T-cell (primary cell): ENCODE measurements at regions not wholly inside any gene's neighbourhood (a gene's known extent, or its start where the extent isn't known, plus 50 kb on each side); places are given as distances from the start of the nearest gene placed in this dataset.

Source experiments
- ATAC-seq, 4 experiments: fragments of 200-7000 bp in 3 of 4; fragments of 150-1000 bp in 1 of 4; cut with Tn5 transposase; replicated peaks in 1 of 4; 1 replicate in 3 of 4; 2 replicates in 1 of 4; pipeline ENCODE4 v1.10.0; 2021; ENCODE audit warnings: moderate library complexity in 3 of 4, mild to moderate bottlenecking in 2 of 4, moderate number of reproducible peaks in 1 of 4
- CTCF ChIA-PET, 2 donors: fragments of 300-600 bp; sonication (Branson Sonifier 250); formaldehyde crosslinking; loops; one replicate each; lab custom pipeline; 2022; ENCODE audit warnings: antibody characterized with exemption in 2 of 2; lab: Charles Lee
- POLR2A ChIA-PET, 2 donors: fragments of 300-600 bp; sonication (Branson Sonifier 250); formaldehyde crosslinking; loops; one replicate each; lab custom pipeline; 2022; ENCODE audit warnings: antibody characterized with exemption in 2 of 2; lab: Charles Lee
- DNase-seq, 35 experiments: peaks; one replicate each; pipeline versions ENCODE4 v3.0.0 to v3.0.0-alpha.2; 2013 to 2023
- H3K27ac ChIP-seq: one replicate; pipeline ENCODE4 v1.5.1; 2013; ENCODE audit warnings: low read length
- H3K27me3 ChIP-seq, 2 experiments: replicated peaks in 1 of 2; 1 replicate in 1 of 2; 2 replicates in 1 of 2; pipeline versions ENCODE4 v1.6.1 to v1.7.0; 2013; ENCODE audit warnings: low read length in 1 of 2, mixed read lengths in 1 of 2; ENCODE audit not compliant: control insufficient read depth in 2 of 2, insufficient read depth in 2 of 2; ENCODE audit errors: extremely low read depth in 1 of 2
- H3K36me3 ChIP-seq, 2 donors: 1 replicate in 1 of 2; 2 replicates in 1 of 2; pipeline versions ENCODE4 v1.6.1 to v1.7.0; 2013; ENCODE audit warnings: low read length in 1 of 2; ENCODE audit not compliant: control insufficient read depth in 2 of 2, insufficient read depth in 1 of 2; ENCODE audit errors: extremely low read depth in 1 of 2
- H3K4me1 ChIP-seq, 2 experiments: 1 replicate in 1 of 2; 2 replicates in 1 of 2; pipeline versions ENCODE4 v1.6.1 to v1.7.0; 2013; ENCODE audit warnings: low read length in 2 of 2, mixed read lengths in 1 of 2; ENCODE audit not compliant: insufficient read depth in 2 of 2, control insufficient read depth in 1 of 2; ENCODE audit errors: extremely low read depth in 1 of 2
- H3K4me3 ChIP-seq, 2 donors: 1 replicate in 1 of 2; 2 replicates in 1 of 2; pipeline versions ENCODE4 v1.5.1 to v1.7.0; 2013; ENCODE audit warnings: mild to moderate bottlenecking in 2 of 2, low read length in 1 of 2, moderate library complexity in 1 of 2; ENCODE audit not compliant: control insufficient read depth in 1 of 2; ENCODE audit errors: extremely low read depth in 1 of 2
- H3K9me3 ChIP-seq: 2 replicates; pipeline ENCODE4 v1.7.0; 2013
- H3K27ac Mint-ChIP-seq, 2 donors: one replicate each; pipeline ENCODE4 v1.8.0; 2020 to 2021; ENCODE audit warnings: mild to moderate bottlenecking in 2 of 2, mixed read lengths in 2 of 2
- H3K27me3 Mint-ChIP-seq, 2 donors: one replicate each; pipeline ENCODE4 v1.8.0; 2021 to 2022; ENCODE audit warnings: mixed read lengths in 2 of 2
- H3K36me3 Mint-ChIP-seq: one replicate; pipeline ENCODE4 v1.8.0; 2021; ENCODE audit warnings: mixed read lengths
- H3K4me1 Mint-ChIP-seq, 3 donors: one replicate each; pipeline ENCODE4 v1.8.0; 2020 to 2022; ENCODE audit warnings: mixed read lengths in 3 of 3, mild to moderate bottlenecking in 1 of 3
- H3K4me3 Mint-ChIP-seq, 3 donors: one replicate each; pipeline ENCODE4 v1.8.0; 2020 to 2022; ENCODE audit warnings: mild to moderate bottlenecking in 3 of 3, mixed read lengths in 3 of 3, moderate library complexity in 3 of 3
- H3K9me3 Mint-ChIP-seq, 3 donors: one replicate each; pipeline ENCODE4 v1.8.0; 2020 to 2022; ENCODE audit warnings: mixed read lengths in 3 of 3
- WGBS: methylation state at CpG from one replicate; pipeline ENCODE4 v1.1.5; 2013; ENCODE audit warnings: missing lambda C conversion rate; ENCODE audit not compliant: insufficient coverage; 5-methylcytosine and 5-hydroxymethylcytosine counted together

DNA sequence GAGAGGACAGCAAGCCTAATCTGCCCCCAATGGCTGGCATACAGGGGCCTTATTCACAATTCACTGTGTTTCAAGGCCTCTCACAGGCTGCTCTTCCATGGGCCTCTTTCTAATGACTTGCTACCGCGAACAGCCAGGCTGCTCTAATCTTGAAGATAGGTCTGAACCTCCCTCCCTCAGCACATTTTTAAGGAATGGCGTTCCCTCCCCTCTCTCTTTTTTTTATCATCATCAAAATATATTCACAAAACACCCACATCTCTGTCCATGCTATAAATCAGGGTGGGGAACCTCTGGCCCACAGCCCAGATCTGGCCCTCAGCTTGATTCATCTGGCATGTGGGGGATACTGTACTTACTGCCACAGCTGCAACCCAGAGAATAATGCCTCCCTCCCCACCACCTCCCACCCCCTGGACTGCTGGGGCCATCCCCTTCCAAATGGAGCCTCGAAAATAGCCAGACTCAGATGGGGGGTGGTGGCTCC lies 62.5 kb downstream of the PABIR2 start:
- DNase-seq (no peak), ATAC-seq (no peak)
- Histone ChIP-seq H3K4me3 (no peak overlapping the region), H3K36me3 (no peaks in the 10 kb centered on the region), H3K27me3 (no peaks in the 10 kb centered on the region), H3K4me1 (no peaks in the 10 kb centered on the region), H3K27ac (no peak overlapping the region), H3K9me3 (no peaks in the 10 kb centered on the region)
- POLR2A ChIA-PET, result no interaction called here
- CTCF ChIA-PET, result no interaction called here
- Mint-ChIP-seq H3K4me1 (no peaks in the 10 kb centered on the region), H3K9me3 (no peaks in the 10 kb centered on the region), H3K36me3 (no peaks in the 10 kb centered on the region), H3K27me3 (peaks cover 4 to 15% of the 10 kb centered on the region in 2 donors), H3K4me3 (no peak overlapping the region), H3K27ac (no peak overlapping the region)
- no CpG with 5 or more reads among the region's 4 CpGs for WGBS

DNA sequence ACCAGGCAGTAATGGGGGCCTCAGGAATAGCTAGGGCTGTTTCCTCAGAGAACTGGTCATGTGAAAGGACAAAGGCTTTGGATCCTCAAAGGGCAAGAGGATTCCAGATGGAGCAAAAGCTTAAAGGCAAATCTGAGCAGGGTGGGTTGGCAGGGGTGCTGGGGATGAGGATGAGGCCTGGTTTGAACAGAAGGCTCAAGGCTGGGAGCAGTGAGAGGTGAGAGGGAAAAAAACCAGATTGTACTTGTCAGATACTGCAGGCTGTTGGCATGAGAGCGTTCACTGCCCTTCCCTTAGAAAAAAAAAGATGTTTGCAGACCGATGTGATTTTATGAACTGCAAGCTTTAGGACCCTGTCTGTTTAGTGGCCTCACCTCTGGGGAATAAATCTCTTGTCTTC lies 63.4 kb downstream of the PABIR2 start:
- no CpG with 5 or more reads among the region's 2 CpGs for WGBS
- H3K36me3 ChIP-seq, result no peaks in the 10 kb centered on the region
- CTCF ChIA-PET, result no interaction called here

DNA sequence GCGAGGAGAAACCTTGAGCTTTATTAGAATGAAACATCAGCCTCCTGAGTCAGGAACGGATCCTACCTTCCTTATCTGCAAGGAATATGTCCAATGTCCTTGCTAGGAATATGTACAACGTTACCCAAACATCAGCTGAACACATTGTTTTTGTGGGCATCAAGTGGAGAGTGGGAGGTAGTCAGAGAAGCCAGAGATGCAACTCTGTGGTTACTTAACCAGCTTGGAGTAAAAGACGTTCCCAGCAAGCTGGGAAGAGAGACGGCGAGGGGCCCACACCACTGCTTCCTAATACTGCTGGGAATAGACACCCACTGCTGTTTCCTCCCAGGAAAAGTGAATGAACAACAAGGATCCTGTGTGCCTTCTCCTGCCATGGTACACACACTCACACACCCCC lies 64.3 kb downstream of the PABIR2 start:
- H3K27me3 Mint-ChIP-seq, result peaks cover 2 to 22% of the 10 kb centered on the region in 2 donors
- POLR2A ChIA-PET, result interaction anchor here in 1 of 2 donors (0.6 kb wide), 1 partner anchor 9 kb away, joined by 3 read pairs; no protein-coding TSS in a partner anchor

More for the DNA sequence above, 63.4 kb downstream of the PABIR2 start:
- no peaks in the 10 kb centered on the region for H3K4me1 Mint-ChIP-seq
- DNase-seq (no peak), ATAC-seq (no peak)
- POLR2A ChIA-PET, result no interaction called here
- no peaks in the 10 kb centered on the region for H3K9me3 ChIP-seq
- H3K27ac Mint-ChIP-seq, result no peak overlapping the region
- no peaks in the 10 kb centered on the region for H3K4me1 ChIP-seq
- H3K27ac ChIP-seq, result no peak overlapping the region
- H3K27me3 Mint-ChIP-seq, result peaks cover 4 to 15% of the 10 kb centered on the region in 2 donors
- no peak overlapping the region for H3K4me3 Mint-ChIP-seq
- H3K27me3 ChIP-seq, result no peaks in the 10 kb centered on the region
- no peaks in the 10 kb centered on the region for H3K9me3 Mint-ChIP-seq
- no peaks in the 10 kb centered on the region for H3K36me3 Mint-ChIP-seq
- no peak overlapping the region for H3K4me3 ChIP-seq

DNA sequence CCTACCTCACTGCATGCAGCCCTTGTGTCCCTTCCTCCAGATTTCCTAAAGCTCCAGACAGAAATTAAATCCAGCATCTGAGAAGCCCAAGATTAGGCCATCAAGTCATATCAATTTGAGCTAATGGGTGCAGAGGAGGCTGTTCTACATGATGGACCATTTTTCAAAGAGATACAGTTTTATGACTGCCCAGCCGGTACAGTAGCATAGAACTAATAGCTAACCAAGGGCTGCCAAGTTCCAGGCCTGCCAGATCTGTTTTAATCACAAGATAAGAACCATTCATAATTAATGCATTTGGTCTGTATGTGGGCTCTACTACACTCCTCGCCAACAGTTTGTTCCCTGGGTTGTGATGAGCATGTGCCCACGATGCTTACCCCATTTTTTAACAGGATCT lies 64.9 kb downstream of the PABIR2 start:
- DNase-seq, result no peak
- no peaks in the 10 kb centered on the region for H3K9me3 ChIP-seq
- ChIA-PET POLR2A (interaction anchor here in 1 of 2 donors (0.6 kb wide), 1 partner anchor 8 kb away, joined by 3 read pairs; no protein-coding TSS in a partner anchor), CTCF (no interaction called here)
- no peak overlapping the region for H3K27ac Mint-ChIP-seq
- no peak overlapping the region for H3K4me3 Mint-ChIP-seq
- H3K36me3 Mint-ChIP-seq, result no peaks in the 10 kb centered on the region
- no peak for ATAC-seq
- H3K4me1 ChIP-seq, result no peaks in the 10 kb centered on the region
- no peaks in the 10 kb centered on the region for H3K36me3 ChIP-seq
- H3K27me3 ChIP-seq, result no peaks in the 10 kb centered on the region
- H3K27ac ChIP-seq, result no peak overlapping the region
- H3K27me3 Mint-ChIP-seq, result peaks cover 2 to 24% of the 10 kb centered on the region in 2 donors
- H3K4me3 ChIP-seq, result no peak overlapping the region
- H3K9me3 Mint-ChIP-seq, result no peaks in the 10 kb centered on the region
- no CpG with 5 or more reads among the region's 3 CpGs for WGBS
- H3K4me1 Mint-ChIP-seq, result no peaks in the 10 kb centered on the region

More for the DNA sequence above, 64.3 kb downstream of the PABIR2 start:
- H3K9me3 Mint-ChIP-seq, result no peaks in the 10 kb centered on the region
- Histone ChIP-seq H3K27me3 (no peaks in the 10 kb centered on the region), H3K27ac (no peak overlapping the region), H3K4me3 (no peak overlapping the region), H3K4me1 (no peaks in the 10 kb centered on the region), H3K36me3 (no peaks in the 10 kb centered on the region), H3K9me3 (no peaks in the 10 kb centered on the region)
- WGBS, result no CpG with 5 or more reads among the region's 6 CpGs
- H3K4me3 Mint-ChIP-seq, result no peak overlapping the region
- H3K27ac Mint-ChIP-seq, result no peak overlapping the region
- no peaks in the 10 kb centered on the region for H3K36me3 Mint-ChIP-seq
- ATAC-seq (no peak), DNase-seq (no peak)
- no peaks in the 10 kb centered on the region for H3K4me1 Mint-ChIP-seq
- CTCF ChIA-PET, result no interaction called here

DNA sequence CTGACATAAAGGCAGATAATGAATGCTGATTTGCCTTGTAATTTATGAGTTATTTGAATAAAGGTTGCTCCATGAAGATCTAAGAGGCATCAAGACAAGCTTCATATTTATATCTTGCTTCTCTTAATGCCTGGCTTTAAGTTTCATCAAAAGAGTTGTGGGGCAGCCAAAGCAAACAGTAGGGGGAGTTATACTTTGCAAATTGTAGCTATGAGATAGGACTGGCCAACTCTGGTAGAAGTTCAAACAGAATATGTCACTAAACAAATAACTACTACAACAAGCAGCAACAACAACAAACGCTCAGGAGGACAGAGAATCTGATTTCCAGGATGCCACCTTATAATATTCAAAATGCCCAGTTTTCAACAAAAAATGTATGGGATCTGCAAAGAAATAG lies 69.1 kb upstream of the PLAC1 start:
- Histone ChIP-seq H3K9me3 (no peaks in the 10 kb centered on the region), H3K27ac (no peak overlapping the region), H3K4me3 (no peak overlapping the region), H3K4me1 (no peaks in the 10 kb centered on the region), H3K36me3 (no peaks in the 10 kb centered on the region), H3K27me3 (no peaks in the 10 kb centered on the region)
- DNase-seq, result no peak
- H3K4me1 Mint-ChIP-seq, result no peaks in the 10 kb centered on the region
- no peak overlapping the region for H3K4me3 Mint-ChIP-seq
- H3K36me3 Mint-ChIP-seq, result no peaks in the 10 kb centered on the region
- no CpG with 5 or more reads among the region's 1 CpG for WGBS
- no peak for ATAC-seq
- no peaks in the 10 kb centered on the region for H3K9me3 Mint-ChIP-seq
- POLR2A ChIA-PET, result no interaction called here
- CTCF ChIA-PET, result no interaction called here
- H3K27ac Mint-ChIP-seq, result no peak overlapping the region
- peaks cover 0 to 30% of the 10 kb centered on the region in 2 donors for H3K27me3 Mint-ChIP-seq

DNA sequence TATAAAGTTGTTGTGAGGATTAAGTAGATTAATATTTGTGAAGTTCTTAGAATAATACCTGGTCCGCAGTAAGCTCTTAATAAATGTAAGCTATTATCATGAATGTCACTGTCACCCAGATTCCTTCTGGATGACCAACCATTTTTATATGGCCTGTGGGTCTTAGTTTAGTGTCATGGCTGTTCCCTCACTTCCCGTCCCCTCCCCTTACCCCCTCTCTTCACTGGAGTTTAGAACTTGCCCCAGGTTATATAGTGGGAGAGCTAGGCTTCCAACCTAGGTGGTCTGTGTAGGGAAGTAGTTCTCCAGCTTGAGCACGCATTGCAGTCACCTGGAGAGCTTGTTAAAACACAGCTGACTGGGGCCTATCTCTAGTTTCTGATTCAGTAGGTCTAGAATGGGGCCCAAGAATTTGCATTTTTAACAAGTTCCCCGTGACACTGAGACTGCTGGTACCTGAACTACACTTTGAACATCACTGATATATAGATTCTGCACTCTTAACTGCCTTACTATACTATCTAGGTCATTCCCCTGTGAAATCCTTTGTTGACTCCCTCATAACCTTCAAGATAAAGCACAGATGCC lies 66.9 kb upstream of the PLAC1 start:
- DNase-seq (no peak), ATAC-seq (no peak)
- no peak overlapping the region for H3K27ac ChIP-seq
- H3K9me3 ChIP-seq, result no peaks in the 10 kb centered on the region
- no peaks in the 10 kb centered on the region for H3K36me3 ChIP-seq
- Mint-ChIP-seq H3K27ac (no peak overlapping the region), H3K27me3 (peaks cover 0 to 22% of the 10 kb centered on the region in 2 donors), H3K9me3 (no peaks in the 10 kb centered on the region), H3K4me1 (no peaks in the 10 kb centered on the region), H3K4me3 (no peak overlapping the region), H3K36me3 (no peaks in the 10 kb centered on the region)
- H3K4me1 ChIP-seq, result no peaks in the 10 kb centered on the region
- H3K27me3 ChIP-seq, result no peaks in the 10 kb centered on the region
- CTCF ChIA-PET, result no interaction called here
- no peak overlapping the region for H3K4me3 ChIP-seq
- POLR2A ChIA-PET, result interaction anchor here in 1 of 2 donors (0.5 kb wide), 1 partner anchor 695 kb away, joined by 3 read pairs; no protein-coding TSS in a partner anchor
- WGBS, result 100% methylated on average over 1 of the region's 4 CpGs
